Left ventricle myocardium inferior (tissue), 1 donor: ENCODE measurements at regions not wholly inside any gene's neighbourhood (a gene's known extent, or its start where the extent isn't known, plus 50 kb on each side); places are given as distances from the start of the nearest gene placed in this dataset.
"Not testable (repeated sequence)": the region's sequence is repeated elsewhere in the genome, so short reads cannot be mapped to it uniquely, and the experiment has no call there.

Experiments used
- DNase-seq: peaks from one replicate; pipeline ENCODE4 v3.0.0-alpha.2; 2020
- H3K27ac ChIP-seq: fragments of 200-600 bp; replicated peaks from 2 replicates; pipeline ENCODE4 v1.8.0; 2021
- H3K27me3 ChIP-seq: fragments of 200-600 bp; 2 replicates; pipeline ENCODE4 v1.8.0; 2021; ENCODE audit warnings: low read depth
- H3K36me3 ChIP-seq: fragments of 200-600 bp; 2 replicates; pipeline ENCODE4 v1.8.0; 2021
- H3K4me1 ChIP-seq: fragments of 200-600 bp; 2 replicates; pipeline ENCODE4 v1.8.0; 2021
- H3K4me3 ChIP-seq: fragments of 200-600 bp; 2 replicates; pipeline ENCODE4 v1.8.0; 2021; ENCODE audit warnings: mild to moderate bottlenecking, moderate library complexity
- H3K9me3 ChIP-seq: fragments of 200-600 bp; replicated peaks from 2 replicates; pipeline ENCODE4 v1.8.0; 2021
- intact Hi-C: fragments of 100-400 bp; cut with micrococcal nuclease; formaldehyde crosslinking; loops from one replicate; pipeline ENCODE4 v1.11.0; 2022
- TF ChIP-seq, protein P1 (sequence below): fragments of 200-600 bp; IDR thresholded peaks from 2 replicates; pipeline ENCODE4 v1.8.0; 2021; ENCODE audit warnings: antibody characterized with exemption, mild to moderate bottlenecking, borderline replicate concordance
- donor health status: DM: no; HTN: yes; CAD: no; lungs with severe emphysema.

DNA sequence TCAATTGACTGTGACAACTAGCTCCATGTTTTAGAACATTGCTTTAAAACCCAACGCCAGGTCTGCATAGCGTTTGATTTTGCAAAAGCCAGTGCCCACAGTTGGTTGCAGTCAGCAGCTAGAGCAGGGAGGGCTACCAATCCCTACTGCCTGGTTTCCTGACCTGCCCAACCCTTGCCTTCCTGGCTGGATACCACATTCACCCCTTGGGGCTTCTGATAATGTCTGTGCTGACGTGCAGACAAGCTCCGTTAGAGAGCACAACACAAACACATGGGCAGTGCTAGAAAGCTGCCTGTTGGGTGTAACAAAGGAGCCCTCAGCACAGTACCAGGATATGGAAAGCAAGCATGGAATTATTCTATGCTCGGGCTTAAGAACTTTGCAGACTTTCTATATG is 71.4 kb upstream of the THSD7B start:
- no peak for DNase-seq
- intact Hi-C loops, result no loop called here
- Histone ChIP-seq H3K36me3 (no peaks in the 10 kb centered on the region), H3K27ac (no peak overlapping the region), H3K9me3 (peaks cover under 1% of the 10 kb centered on the region), H3K4me3 (no peak overlapping the region), H3K27me3 (peaks cover 4% of the 10 kb centered on the region), H3K4me1 (no peaks in the 10 kb centered on the region)
- TF ChIP-seq, protein P1, sequence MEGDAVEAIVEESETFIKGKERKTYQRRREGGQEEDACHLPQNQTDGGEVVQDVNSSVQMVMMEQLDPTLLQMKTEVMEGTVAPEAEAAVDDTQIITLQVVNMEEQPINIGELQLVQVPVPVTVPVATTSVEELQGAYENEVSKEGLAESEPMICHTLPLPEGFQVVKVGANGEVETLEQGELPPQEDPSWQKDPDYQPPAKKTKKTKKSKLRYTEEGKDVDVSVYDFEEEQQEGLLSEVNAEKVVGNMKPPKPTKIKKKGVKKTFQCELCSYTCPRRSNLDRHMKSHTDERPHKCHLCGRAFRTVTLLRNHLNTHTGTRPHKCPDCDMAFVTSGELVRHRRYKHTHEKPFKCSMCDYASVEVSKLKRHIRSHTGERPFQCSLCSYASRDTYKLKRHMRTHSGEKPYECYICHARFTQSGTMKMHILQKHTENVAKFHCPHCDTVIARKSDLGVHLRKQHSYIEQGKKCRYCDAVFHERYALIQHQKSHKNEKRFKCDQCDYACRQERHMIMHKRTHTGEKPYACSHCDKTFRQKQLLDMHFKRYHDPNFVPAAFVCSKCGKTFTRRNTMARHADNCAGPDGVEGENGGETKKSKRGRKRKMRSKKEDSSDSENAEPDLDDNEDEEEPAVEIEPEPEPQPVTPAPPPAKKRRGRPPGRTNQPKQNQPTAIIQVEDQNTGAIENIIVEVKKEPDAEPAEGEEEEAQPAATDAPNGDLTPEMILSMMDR, result no peak

DNA sequence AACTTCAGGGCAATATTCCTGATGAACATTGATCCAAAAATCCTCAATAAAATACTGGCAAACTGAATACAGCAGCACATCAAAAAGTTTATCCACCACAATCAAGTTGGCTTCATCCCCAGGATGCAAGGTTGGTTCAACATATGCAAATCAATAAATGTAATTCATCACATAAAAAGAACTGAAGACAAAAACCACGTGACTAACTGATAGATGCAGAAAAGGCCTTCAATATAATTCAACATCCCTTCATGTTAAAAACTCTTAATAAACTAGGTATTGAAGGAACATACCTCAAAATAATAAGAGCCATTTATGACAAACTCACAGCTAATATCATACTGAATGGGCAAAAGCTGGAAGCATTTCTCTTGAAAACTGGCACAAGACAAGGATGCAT is 85.3 kb upstream of the THSD7B start:
- DNase-seq, H3K4me1 ChIP-seq, intact Hi-C loops, H3K4me3 ChIP-seq, H3K27me3 ChIP-seq, H3K36me3 ChIP-seq, H3K27ac ChIP-seq: not testable (repeated sequence)
- peaks cover 37% of the 10 kb centered on the region for H3K9me3 ChIP-seq

DNA sequence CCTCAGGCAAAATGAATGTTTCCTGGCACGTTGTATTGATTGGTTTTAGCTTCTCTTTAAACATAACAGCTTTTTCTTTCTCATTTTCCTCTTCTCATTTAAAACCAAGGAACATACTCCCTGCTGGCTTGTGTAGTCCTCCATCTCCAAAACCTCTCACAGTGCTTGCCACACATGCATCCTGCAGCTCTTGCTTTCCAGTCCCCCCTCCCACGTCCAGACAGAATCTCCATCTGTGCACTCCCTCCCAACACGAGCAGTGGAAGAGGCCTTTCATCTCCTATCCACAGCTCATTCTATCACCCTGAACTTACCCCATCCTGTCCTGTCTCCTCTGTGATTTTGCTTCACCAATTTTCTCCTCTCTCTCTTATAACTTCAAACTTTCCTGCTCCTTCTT is 99.6 kb upstream of the THSD7B start:
- H3K4me3 ChIP-seq, result no peak overlapping the region
- H3K9me3 ChIP-seq, result no peaks in the 10 kb centered on the region
- TF ChIP-seq, protein P1, result no peak
- intact Hi-C loops, result loop anchor here (2.0 to 5.0 kb wide), 2 partner anchors 59 to 243 kb away; no protein-coding TSS in a partner anchor
- no peak overlapping the region for H3K27ac ChIP-seq
- H3K27me3 ChIP-seq, result no peaks in the 10 kb centered on the region
- no peak for DNase-seq
- H3K36me3 ChIP-seq, result no peaks in the 10 kb centered on the region
- no peaks in the 10 kb centered on the region for H3K4me1 ChIP-seq

DNA sequence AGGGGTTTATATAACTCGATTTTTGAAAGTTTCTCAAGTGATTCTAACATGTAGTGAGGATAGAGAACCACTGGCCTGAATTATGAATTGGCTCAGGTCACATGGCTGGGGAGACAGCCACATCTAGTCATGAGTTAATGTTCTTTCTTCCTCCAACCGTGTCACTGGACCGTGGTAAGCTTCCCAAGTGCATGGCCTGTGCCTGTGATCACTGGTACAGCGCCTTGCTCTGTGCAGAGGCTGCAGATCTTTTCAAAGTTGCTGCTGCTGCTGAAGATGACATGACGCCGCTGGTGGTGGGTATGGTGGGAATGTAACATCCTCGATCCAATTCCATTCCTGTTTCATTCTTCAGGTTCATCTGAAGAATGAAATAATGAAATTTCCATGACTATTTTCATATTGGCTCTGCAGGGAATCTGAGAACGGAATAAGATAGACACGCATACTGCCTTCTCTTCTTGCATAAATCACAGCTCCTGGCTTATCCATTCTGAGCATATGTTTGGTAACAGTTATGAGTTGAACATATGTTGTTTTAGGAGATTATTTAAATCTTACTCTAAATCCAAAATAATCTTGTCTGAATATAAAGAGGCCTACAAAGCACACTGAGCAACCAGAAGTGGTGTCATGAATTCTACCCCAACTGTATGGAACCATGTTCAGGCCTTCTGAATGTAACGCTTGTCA is 100.5 kb upstream of the THSD7B start:
- TF ChIP-seq, protein P1, result no peak
- intact Hi-C loops, result loop anchor here (5.0 kb wide), 1 partner anchor 243 kb away; no protein-coding TSS in a partner anchor

DNA sequence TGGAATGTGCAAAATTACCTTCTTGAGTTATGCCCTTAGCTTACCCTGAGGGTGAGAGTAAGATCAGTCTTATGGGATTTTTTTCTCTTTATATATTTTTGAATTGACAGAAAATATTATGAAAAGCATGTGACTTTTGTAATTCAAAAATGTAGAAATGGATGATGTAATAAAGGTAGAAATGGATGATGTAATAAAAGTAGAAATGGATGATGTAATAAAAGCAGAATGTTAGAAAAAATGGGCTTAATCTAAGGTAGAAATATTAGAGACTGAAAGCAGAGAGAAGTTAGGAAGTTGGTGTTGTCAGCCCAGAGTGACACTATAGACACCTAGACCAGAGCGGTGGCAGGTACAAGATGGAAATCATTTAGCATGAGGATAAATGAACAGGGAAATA is 107.1 kb upstream of the THSD7B start:
- TF ChIP-seq, protein P1, result no peak
- Histone ChIP-seq H3K4me3 (no peak overlapping the region), H3K27me3 (no peaks in the 10 kb centered on the region), H3K9me3 (no peaks in the 10 kb centered on the region), H3K36me3 (no peaks in the 10 kb centered on the region), H3K4me1 (peaks cover 11% of the 10 kb centered on the region), H3K27ac (no peak overlapping the region)
- no peak for DNase-seq
- intact Hi-C loops, result no loop called here

More for the DNA sequence above, 100.5 kb upstream of the THSD7B start:
- no peaks in the 10 kb centered on the region for H3K9me3 ChIP-seq
- H3K27me3 ChIP-seq, result no peaks in the 10 kb centered on the region
- no peak for DNase-seq
- no peaks in the 10 kb centered on the region for H3K36me3 ChIP-seq
- no peak overlapping the region for H3K4me3 ChIP-seq
- no peaks in the 10 kb centered on the region for H3K4me1 ChIP-seq
- H3K27ac ChIP-seq, result no peak overlapping the region

DNA sequence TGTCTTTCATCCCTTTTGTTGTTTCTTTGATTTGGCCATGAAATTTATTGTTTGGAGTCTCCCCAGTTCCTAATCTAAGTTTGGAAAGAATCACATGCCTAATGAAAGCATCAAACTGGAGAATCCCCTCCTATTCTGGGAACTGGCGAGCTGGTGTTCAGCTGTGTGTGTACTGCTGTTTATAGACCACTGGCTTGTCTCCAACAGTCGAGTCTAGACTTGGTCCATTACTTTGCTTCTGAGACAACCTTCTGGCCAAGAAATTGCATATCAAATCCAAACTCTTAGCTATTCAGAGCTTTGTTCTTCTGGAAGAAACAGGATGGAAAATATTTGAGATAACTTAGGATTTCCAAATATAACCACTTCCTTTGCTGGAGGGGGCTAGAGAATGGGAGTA is 111.5 kb upstream of the THSD7B start:
- intact Hi-C loops, result no loop called here
- H3K9me3 ChIP-seq, result no peaks in the 10 kb centered on the region
- no peak for DNase-seq
- no peak overlapping the region for H3K27ac ChIP-seq
- H3K4me3 ChIP-seq, result no peak overlapping the region
- no peaks in the 10 kb centered on the region for H3K27me3 ChIP-seq
- peaks cover 11% of the 10 kb centered on the region for H3K4me1 ChIP-seq
- TF ChIP-seq, protein P1, result no peak
- H3K36me3 ChIP-seq, result no peaks in the 10 kb centered on the region
